Progenitor cell of endocrine pancreas (in vitro differentiated cells): ENCODE measurements at regions not wholly inside any gene's neighbourhood (a gene's known extent, or its start where the extent isn't known, plus 50 kb on each side); places are given as distances from the start of the nearest gene placed in this dataset.

Experiments used
- DNase-seq: peaks from one replicate; pipeline ENCODE4 v3.0.0; 2021; ENCODE audit warnings: low spot score; ENCODE audit not compliant: unreplicated experiment
- H3K27ac Mint-ChIP-seq: 2 replicates; pipeline ENCODE4 v1.8.0; 2021; ENCODE audit warnings: mild to moderate bottlenecking, moderate library complexity, mixed read lengths
- H3K27me3 Mint-ChIP-seq: 2 replicates; pipeline ENCODE4 v1.8.0; 2021; ENCODE audit warnings: mixed read lengths
- H3K36me3 Mint-ChIP-seq: 2 replicates; pipeline ENCODE4 v1.8.0; 2022; ENCODE audit warnings: mixed read lengths; ENCODE audit not compliant: insufficient read depth
- H3K4me1 Mint-ChIP-seq: 2 replicates; pipeline ENCODE4 v1.8.0; 2021; ENCODE audit warnings: low read depth, mixed read lengths
- H3K4me3 Mint-ChIP-seq: 2 replicates; pipeline ENCODE4 v1.8.0; 2021; ENCODE audit warnings: low read depth, mild to moderate bottlenecking, moderate library complexity, mixed read lengths
- H3K9me3 Mint-ChIP-seq: 2 replicates; pipeline ENCODE4 v1.8.0; 2021; ENCODE audit warnings: low read depth, mixed read lengths
- CTCF ChIP-seq: fragments of 200-600 bp; sonication (generic); IDR thresholded peaks from one replicate; pipeline ENCODE4 v1.5.0; 2021; ENCODE audit warnings: antibody characterized with exemption, mild to moderate bottlenecking; ENCODE audit not compliant: unreplicated experiment

GRCh38 chr4:34636623-34637022 is 1607.7 kb downstream of the ARAP2 start:
- DNase-seq, result no peak
- H3K9me3 Mint-ChIP-seq, result peaks cover 3% of the 10 kb centered on the region
- H3K4me3 Mint-ChIP-seq, result no peak overlapping the region
- H3K36me3 Mint-ChIP-seq, result no peaks in the 10 kb centered on the region
- no peak for TF ChIP-seq CTCF
- H3K27me3 Mint-ChIP-seq, result no peaks in the 10 kb centered on the region
- no peak overlapping the region for H3K27ac Mint-ChIP-seq
- no peaks in the 10 kb centered on the region for H3K4me1 Mint-ChIP-seq

- no peaks in the 10 kb centered on the region for H3K27me3 Mint-ChIP-seq
- H3K36me3 Mint-ChIP-seq, result no peaks in the 10 kb centered on the region
- peaks cover 9% of the 10 kb centered on the region for H3K9me3 Mint-ChIP-seq
- no peak overlapping the region for H3K27ac Mint-ChIP-seq
- H3K4me1 Mint-ChIP-seq, result no peaks in the 10 kb centered on the region
- no peak for TF ChIP-seq CTCF
- H3K4me3 Mint-ChIP-seq, result no peak overlapping the region
- no peak for DNase-seq
Measured at GRCh38 chr4:34643476-34643875, 1600.8 kb downstream of the ARAP2 start.

GRCh38 chr4:34644579-34645115 is 1599.7 kb downstream of the ARAP2 start:
- Mint-ChIP-seq H3K4me3 (no peak overlapping the region), H3K9me3 (peaks cover 9% of the 10 kb centered on the region), H3K27me3 (no peaks in the 10 kb centered on the region), H3K4me1 (no peaks in the 10 kb centered on the region), H3K27ac (no peak overlapping the region), H3K36me3 (no peaks in the 10 kb centered on the region)
- DNase-seq, result no peak
- no peak for TF ChIP-seq CTCF

GRCh38 chr4:34649716-34650115 is 1594.6 kb downstream of the ARAP2 start:
- no peaks in the 10 kb centered on the region for H3K4me1 Mint-ChIP-seq
- no peak overlapping the region for H3K27ac Mint-ChIP-seq
- H3K9me3 Mint-ChIP-seq, result peaks cover 3% of the 10 kb centered on the region
- no peak for DNase-seq
- H3K27me3 Mint-ChIP-seq, result no peaks in the 10 kb centered on the region
- H3K36me3 Mint-ChIP-seq, result no peaks in the 10 kb centered on the region
- no peak overlapping the region for H3K4me3 Mint-ChIP-seq
- TF ChIP-seq CTCF, result no peak

GRCh38 chr4:34664051-34664450 is 1580.3 kb downstream of the ARAP2 start:
- TF ChIP-seq CTCF, result no peak
- no peak overlapping the region for H3K27ac Mint-ChIP-seq
- DNase-seq, result no peak
- no peaks in the 10 kb centered on the region for H3K36me3 Mint-ChIP-seq
- no peaks in the 10 kb centered on the region for H3K27me3 Mint-ChIP-seq
- H3K9me3 Mint-ChIP-seq, result no peaks in the 10 kb centered on the region
- H3K4me1 Mint-ChIP-seq, result no peaks in the 10 kb centered on the region
- H3K4me3 Mint-ChIP-seq, result no peak overlapping the region
